Vagina (tissue), 2 donors: ENCODE measurements at regions not wholly inside any gene's neighbourhood (a gene's known extent, or its start where the extent isn't known, plus 50 kb on each side); places are given as distances from the start of the nearest gene placed in this dataset.

Experiments
- DNase-seq, 2 donors: peaks; one replicate each; pipeline ENCODE4 v3.0.0-alpha.2; 2017; ENCODE audit errors: extremely low spot score in 2 of 2
- H3K27ac ChIP-seq: fragments of 200-600 bp; sonication (generic); one replicate; pipeline ENCODE4 v1.5.1; 2019
- H3K27me3 ChIP-seq: fragments of 200-600 bp; sonication (generic); one replicate; pipeline ENCODE4 v1.5.1; 2019
- H3K36me3 ChIP-seq, 2 donors: fragments of 200-600 bp; sonication (generic); one replicate each; pipeline ENCODE4 v1.5.1; 2017 to 2019
- H3K4me1 ChIP-seq: fragments of 200-600 bp; sonication (generic); one replicate; pipeline ENCODE4 v1.5.1; 2019
- H3K4me3 ChIP-seq, 2 donors: fragments of 200-600 bp; sonication (generic); 1 replicate in 1 of 2; 2 replicates in 1 of 2; pipeline ENCODE4 v1.5.1; 2016 to 2019
- H3K9me3 ChIP-seq: fragments of 200-600 bp; sonication (generic); one replicate; pipeline ENCODE4 v1.5.1; 2019
- POLR2A ChIP-seq, 2 donors: fragments of 450-650 bp; IDR thresholded peaks; one replicate each; pipeline ENCODE4 v1.6.1; 2017; ENCODE audit warnings: antibody characterized with exemption in 2 of 2, mild to moderate bottlenecking in 2 of 2, moderate library complexity in 2 of 2
- POLR2AphosphoS5 ChIP-seq, 2 donors: sonication (generic); formaldehyde crosslinking; IDR thresholded peaks; one replicate each; pipeline ENCODE4 v1.9.0; 2017; ENCODE audit warnings: antibody characterized with exemption in 2 of 2, mild to moderate bottlenecking in 2 of 2, low read depth in 1 of 2; ENCODE audit not compliant: insufficient read depth in 1 of 2
- intact Hi-C: fragments of 100-400 bp; cut with DNase I; formaldehyde crosslinking; loops from one replicate; pipeline ENCODE4 v1.15.1; 2023
- TF ChIP-seq, protein P1 (sequence below), 3 experiments: fragments of 450-650 bp in 2 of 3; fragments of 200-600 bp in 1 of 3; sonication (generic) in 1 of 3; IDR thresholded peaks; one replicate each; pipeline ENCODE4 v1.5.1; 2017 to 2019; ENCODE audit warnings: antibody characterized with exemption in 3 of 3, mild to moderate bottlenecking in 2 of 3, moderate library complexity in 2 of 3

DNA sequence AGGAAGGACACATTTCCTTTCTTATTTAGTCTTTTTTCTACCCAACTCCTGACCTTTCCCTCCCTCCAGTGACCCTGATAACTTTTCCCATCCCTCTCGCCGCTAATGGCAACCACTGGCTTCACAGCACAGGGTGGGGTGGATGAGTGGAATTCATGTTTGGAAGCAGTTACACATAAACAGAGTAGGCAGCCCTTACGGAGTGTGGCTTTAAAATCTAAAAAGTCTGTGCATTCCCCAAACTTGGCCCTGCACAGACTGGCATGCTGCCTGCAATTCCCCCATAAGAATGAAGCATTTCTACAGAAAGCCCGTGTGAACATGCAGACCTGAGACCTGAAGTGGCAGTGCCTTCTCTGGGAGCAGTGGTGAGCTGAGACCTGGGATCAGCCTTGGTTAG, 196.7 kb upstream of the ADRA1D start:
- Histone ChIP-seq H3K4me1 (peaks cover 14% of the 10 kb centered on the region), H3K36me3 (no peaks in the 10 kb centered on the region), H3K27ac (no peak overlapping the region), H3K27me3 (no peaks in the 10 kb centered on the region), H3K9me3 (no peaks in the 10 kb centered on the region), H3K4me3 (no peak overlapping the region)
- DNase-seq, result no peak
- TF ChIP-seq, protein P1, sequence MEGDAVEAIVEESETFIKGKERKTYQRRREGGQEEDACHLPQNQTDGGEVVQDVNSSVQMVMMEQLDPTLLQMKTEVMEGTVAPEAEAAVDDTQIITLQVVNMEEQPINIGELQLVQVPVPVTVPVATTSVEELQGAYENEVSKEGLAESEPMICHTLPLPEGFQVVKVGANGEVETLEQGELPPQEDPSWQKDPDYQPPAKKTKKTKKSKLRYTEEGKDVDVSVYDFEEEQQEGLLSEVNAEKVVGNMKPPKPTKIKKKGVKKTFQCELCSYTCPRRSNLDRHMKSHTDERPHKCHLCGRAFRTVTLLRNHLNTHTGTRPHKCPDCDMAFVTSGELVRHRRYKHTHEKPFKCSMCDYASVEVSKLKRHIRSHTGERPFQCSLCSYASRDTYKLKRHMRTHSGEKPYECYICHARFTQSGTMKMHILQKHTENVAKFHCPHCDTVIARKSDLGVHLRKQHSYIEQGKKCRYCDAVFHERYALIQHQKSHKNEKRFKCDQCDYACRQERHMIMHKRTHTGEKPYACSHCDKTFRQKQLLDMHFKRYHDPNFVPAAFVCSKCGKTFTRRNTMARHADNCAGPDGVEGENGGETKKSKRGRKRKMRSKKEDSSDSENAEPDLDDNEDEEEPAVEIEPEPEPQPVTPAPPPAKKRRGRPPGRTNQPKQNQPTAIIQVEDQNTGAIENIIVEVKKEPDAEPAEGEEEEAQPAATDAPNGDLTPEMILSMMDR (IDR thresholded peaks at IDR 0.05), result no peak
- no peak for TF ChIP-seq POLR2AphosphoS5 (IDR thresholded peaks at IDR 0.05; ENCODE audit: insufficient read depth in 1 of 2, low read depth in 1 of 2)
- intact Hi-C loops, result no loop called here

DNA sequence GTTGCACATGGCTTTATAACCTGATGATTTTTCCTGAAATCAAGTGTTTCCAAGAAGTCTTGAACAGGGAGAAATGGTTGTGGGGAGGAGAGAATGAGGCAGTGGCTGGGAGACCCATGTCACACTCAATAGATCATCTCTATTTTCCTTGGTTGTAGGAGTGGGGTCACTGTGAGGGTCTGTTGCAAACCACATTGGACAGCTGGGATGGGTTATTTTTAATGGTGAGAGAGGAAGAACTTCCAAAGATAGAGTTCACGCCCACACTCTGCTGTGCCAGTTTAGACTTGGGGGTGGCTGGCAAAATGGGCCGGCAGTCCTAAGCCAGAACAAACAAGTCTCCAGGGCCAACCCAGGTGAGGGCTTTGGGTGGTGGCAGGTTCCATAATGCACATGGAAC, 196.2 kb upstream of the ADRA1D start:
- Histone ChIP-seq H3K27me3 (no peaks in the 10 kb centered on the region), H3K9me3 (no peaks in the 10 kb centered on the region), H3K4me3 (no peak overlapping the region), H3K27ac (no peak overlapping the region), H3K36me3 (no peaks in the 10 kb centered on the region), H3K4me1 (peaks cover 12% of the 10 kb centered on the region)
- TF ChIP-seq POLR2AphosphoS5 (IDR thresholded peaks at IDR 0.05; ENCODE audit: insufficient read depth in 1 of 2, low read depth in 1 of 2), result no peak
- TF ChIP-seq POLR2A (IDR thresholded peaks at IDR 0.05), result no peak
- TF ChIP-seq, protein P1 (IDR thresholded peaks at IDR 0.05), result no peak
- DNase-seq, result no peak
- intact Hi-C loops, result no loop called here

GRCh38 chr20:4444404-4444803, 195.3 kb upstream of the ADRA1D start:
- Histone ChIP-seq H3K4me3 (no peak overlapping the region), H3K27me3 (no peaks in the 10 kb centered on the region), H3K9me3 (no peaks in the 10 kb centered on the region), H3K27ac (no peak overlapping the region), H3K36me3 (no peaks in the 10 kb centered on the region), H3K4me1 (peaks cover 11% of the 10 kb centered on the region)
- DNase-seq, result no peak
- intact Hi-C loops, result no loop called here
- TF ChIP-seq POLR2AphosphoS5 (IDR thresholded peaks at IDR 0.05; ENCODE audit: insufficient read depth in 1 of 2, low read depth in 1 of 2), result no peak
- no peak for TF ChIP-seq POLR2A (IDR thresholded peaks at IDR 0.05)
- TF ChIP-seq, protein P1 (IDR thresholded peaks at IDR 0.05), result no peak

DNA sequence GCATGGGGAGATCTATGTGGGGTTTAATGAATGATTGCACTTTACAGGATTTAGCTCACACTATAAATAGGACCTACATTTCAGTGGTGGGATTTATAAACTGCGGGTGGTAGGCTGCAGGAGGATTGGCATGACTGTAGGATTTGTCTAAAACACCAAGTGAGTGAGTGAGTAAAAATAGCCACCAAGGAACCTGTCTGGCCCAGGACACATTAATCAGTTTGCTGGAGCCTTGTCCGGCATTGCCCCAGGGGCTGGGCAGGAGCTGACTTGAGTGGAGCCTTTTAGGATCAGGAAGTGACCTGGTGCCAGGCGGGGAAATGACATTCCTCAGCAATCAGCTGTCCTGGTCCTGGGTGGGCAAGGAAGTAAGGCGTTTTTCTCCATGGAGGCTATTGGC, 193.9 kb upstream of the ADRA1D start:
- no peak overlapping the region for H3K27ac ChIP-seq
- H3K36me3 ChIP-seq, result no peaks in the 10 kb centered on the region
- no peak for DNase-seq
- H3K4me3 ChIP-seq, result no peak overlapping the region
- intact Hi-C loops, result no loop called here
- H3K9me3 ChIP-seq, result no peaks in the 10 kb centered on the region
- peaks cover 11% of the 10 kb centered on the region for H3K4me1 ChIP-seq
- no peaks in the 10 kb centered on the region for H3K27me3 ChIP-seq
- TF ChIP-seq POLR2A (IDR thresholded peaks at IDR 0.05) (no peak), POLR2AphosphoS5 (IDR thresholded peaks at IDR 0.05; ENCODE audit: insufficient read depth in 1 of 2, low read depth in 1 of 2) (no peak)
- TF ChIP-seq, protein P1 (IDR thresholded peaks at IDR 0.05), result no peak

GRCh38 chr20:4441871-4442270, 192.8 kb upstream of the ADRA1D start:
- no peak for TF ChIP-seq POLR2AphosphoS5 (IDR thresholded peaks at IDR 0.05; ENCODE audit: insufficient read depth in 1 of 2, low read depth in 1 of 2)
- no peak for TF ChIP-seq POLR2A (IDR thresholded peaks at IDR 0.05)
- TF ChIP-seq, protein P1 (IDR thresholded peaks at IDR 0.05), result no peak
- H3K27ac ChIP-seq, result no peak overlapping the region
- H3K9me3 ChIP-seq, result no peaks in the 10 kb centered on the region
- H3K27me3 ChIP-seq, result no peaks in the 10 kb centered on the region
- no peak for DNase-seq
- H3K36me3 ChIP-seq, result no peaks in the 10 kb centered on the region
- intact Hi-C loops, result no loop called here
- no peak overlapping the region for H3K4me3 ChIP-seq
- H3K4me1 ChIP-seq, result peaks cover 11% of the 10 kb centered on the region
